Heart left ventricle (tissue), 16 donors: ENCODE measurements at regions not wholly inside any gene's neighbourhood (a gene's known extent, or its start where the extent isn't known, plus 50 kb on each side); places are given as distances from the start of the nearest gene placed in this dataset.

Experiments
- ATAC-seq, 4 donors: fragments of 200-7000 bp; cut with Tn5 transposase; one replicate each; pipeline ENCODE4 v1.9.1; 2020 to 2022; ENCODE audit warnings: moderate library complexity in 4 of 4, mild to moderate bottlenecking in 3 of 4, moderate number of reproducible peaks in 1 of 4
- DNase-seq, 5 donors: peaks; one replicate each; pipeline ENCODE4 v3.0.0-alpha.2; 2020
- H3K27ac ChIP-seq, 12 donors: fragments of 200-600 bp; sonication (generic) in 4 of 12; one replicate each; pipeline versions ENCODE4 v1.5.0 to v1.8.0; 2016 to 2022; ENCODE audit warnings: mild to moderate bottlenecking in 2 of 12
- H3K27me3 ChIP-seq, 9 donors: fragments of 200-600 bp; sonication (generic) in 2 of 9; one replicate each; pipeline versions ENCODE4 v1.5.1 to v1.8.0; 2016 to 2022; ENCODE audit warnings: mild to moderate bottlenecking in 3 of 9
- H3K36me3 ChIP-seq, 9 donors: fragments of 200-600 bp; sonication (generic) in 2 of 9; one replicate each; pipeline versions ENCODE4 v1.5.0 to v1.8.0; 2018 to 2022; ENCODE audit warnings: mild to moderate bottlenecking in 2 of 9
- H3K4me1 ChIP-seq, 12 donors: fragments of 200-600 bp; sonication (generic) in 4 of 12; one replicate each; pipeline versions ENCODE4 v1.5.0 to v1.8.0; 2016 to 2022; ENCODE audit warnings: mild to moderate bottlenecking in 3 of 12
- H3K4me3 ChIP-seq, 12 donors: fragments of 200-600 bp; sonication (generic) in 4 of 12; one replicate each; pipeline versions ENCODE4 v1.5.0 to v1.8.0; 2017 to 2022; ENCODE audit warnings: mild to moderate bottlenecking in 9 of 12, moderate library complexity in 4 of 12
- H3K9me3 ChIP-seq, 12 donors: fragments of 200-600 bp; sonication (generic) in 4 of 12; one replicate each; pipeline versions ENCODE4 v1.5.0 to v1.8.0; 2016 to 2022; ENCODE audit warnings: mild to moderate bottlenecking in 1 of 12
- POLR2A ChIP-seq, 2 donors: fragments of 450-650 bp; IDR thresholded peaks; one replicate each; pipeline ENCODE4 v1.6.1; 2017; ENCODE audit warnings: antibody characterized with exemption in 2 of 2, mild to moderate bottlenecking in 2 of 2, moderate library complexity in 2 of 2
- WGBS, 4 donors: extraction: QIAGEN DNeasy Blood & Tissue Kit in 2 of 4; methylation state at CpG; one replicate each; pipeline versions ENCODE4 v1.1.5 to v1.1.7; 2013 to 2018; 5-methylcytosine and 5-hydroxymethylcytosine counted together
- intact Hi-C, 10 donors: fragments of 100-400 bp; cut with DNase I; formaldehyde crosslinking; loops; one replicate each; pipeline versions ENCODE4 v1.11.1 to v1.14.2; 2022
- TF ChIP-seq, protein P1 (sequence below), 12 donors: fragments of 200-600 bp; sonication (generic) in 4 of 12; IDR thresholded peaks; one replicate each; pipeline versions ENCODE4 v1.5.0 to v1.8.0; 2018 to 2022; ENCODE audit warnings: antibody characterized with exemption in 12 of 12, mild to moderate bottlenecking in 5 of 12
- donor health status: ischemic (EF 13 %, LVEDD 7.1; RV severe dilation, severe dysfunction).
- donor health status: healthy with polysubstance abuse.
- donor health status: DM: no; HTN: yes; CAD: no.
- donor health status: DM: no; HTN: no; CAD: no.
- donor health status: ischemic (EF 25% LVEDD 6.9; RV normal size, moderate dysfunction).
- donor health status: ischemic (EF 25% LVEDD 5.7; RV mildly dilated, moderate dysfunction).
- donor health status: healthy.
- donor health status: DM: yes; HTN: yes; CAD: no.
- donor health status: ischemic (EF 35%, LVEDD 5.7; RV mildly dilated, moderate dysfunction).
- donor health status: nonischemic (EF 11% LVEDD 7.7; RV severe dilation, severe dysfunction).
- donor health status: DM: yes; HTN: yes; CAD: no.
- donor health status: PGD.
- donor health status: ischemic (EF 29% LVEDD 5.4; RV normal size, mild dysfunction).
- donor health status: nonischemic (EF 23%, LVEDD 6.1; RV moderate dilation, normal function).

DNA sequence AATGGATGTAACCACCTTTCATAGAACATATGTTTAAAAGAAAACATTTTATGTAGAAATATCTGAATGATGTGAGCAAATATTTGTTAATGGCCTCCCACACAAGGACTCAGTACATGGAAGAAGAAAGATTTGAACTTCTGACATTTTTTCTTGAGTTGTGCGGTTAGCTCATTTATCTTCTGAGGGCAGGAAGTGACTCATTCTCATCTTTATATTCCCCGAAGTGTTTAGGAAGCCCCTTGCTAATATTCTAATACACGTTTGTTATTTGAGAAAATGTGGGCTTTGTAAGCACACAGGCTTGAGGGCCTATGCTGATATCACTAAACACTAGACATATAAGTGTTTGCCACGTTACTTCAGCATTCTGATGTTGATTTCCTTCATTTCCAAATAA, 392.5 kb upstream of the PTBP2 start:
- Histone ChIP-seq H3K27me3 (no peaks in the 10 kb centered on the region), H3K4me3 (no peak overlapping the region), H3K36me3 (no peaks in the 10 kb centered on the region), H3K27ac (no peak overlapping the region), H3K4me1 (no peaks in the 10 kb centered on the region), H3K9me3 (no peaks in the 10 kb centered on the region)
- DNase-seq (no peak), ATAC-seq (no peak)
- no peak for TF ChIP-seq POLR2A (IDR thresholded peaks at IDR 0.05)
- TF ChIP-seq, protein P1, sequence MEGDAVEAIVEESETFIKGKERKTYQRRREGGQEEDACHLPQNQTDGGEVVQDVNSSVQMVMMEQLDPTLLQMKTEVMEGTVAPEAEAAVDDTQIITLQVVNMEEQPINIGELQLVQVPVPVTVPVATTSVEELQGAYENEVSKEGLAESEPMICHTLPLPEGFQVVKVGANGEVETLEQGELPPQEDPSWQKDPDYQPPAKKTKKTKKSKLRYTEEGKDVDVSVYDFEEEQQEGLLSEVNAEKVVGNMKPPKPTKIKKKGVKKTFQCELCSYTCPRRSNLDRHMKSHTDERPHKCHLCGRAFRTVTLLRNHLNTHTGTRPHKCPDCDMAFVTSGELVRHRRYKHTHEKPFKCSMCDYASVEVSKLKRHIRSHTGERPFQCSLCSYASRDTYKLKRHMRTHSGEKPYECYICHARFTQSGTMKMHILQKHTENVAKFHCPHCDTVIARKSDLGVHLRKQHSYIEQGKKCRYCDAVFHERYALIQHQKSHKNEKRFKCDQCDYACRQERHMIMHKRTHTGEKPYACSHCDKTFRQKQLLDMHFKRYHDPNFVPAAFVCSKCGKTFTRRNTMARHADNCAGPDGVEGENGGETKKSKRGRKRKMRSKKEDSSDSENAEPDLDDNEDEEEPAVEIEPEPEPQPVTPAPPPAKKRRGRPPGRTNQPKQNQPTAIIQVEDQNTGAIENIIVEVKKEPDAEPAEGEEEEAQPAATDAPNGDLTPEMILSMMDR (IDR thresholded peaks at IDR 0.05), result no peak
- intact Hi-C loops, result no loop called here
- 34 to 42% (median 37%) methylated on average over 4 of the region's 4 CpGs for WGBS, 4 donors

DNA sequence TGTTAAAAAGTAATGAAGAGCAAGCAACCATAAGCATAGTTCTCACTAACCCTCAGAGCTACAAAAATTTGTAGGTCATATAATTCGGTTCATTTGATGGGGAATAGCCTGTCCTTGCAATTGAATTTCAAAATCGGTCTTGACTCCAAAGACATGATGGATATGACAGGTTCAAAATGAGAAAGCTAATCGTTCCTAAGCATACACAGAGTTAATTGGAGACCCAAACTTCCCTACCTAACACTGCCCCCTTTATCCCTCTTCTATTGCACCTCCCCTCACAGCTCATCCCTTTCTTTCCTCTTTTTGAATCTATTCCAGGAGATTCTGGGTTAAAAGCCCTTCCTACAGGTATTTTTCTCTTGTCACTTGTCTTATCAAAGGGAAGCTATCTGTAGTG, 390.0 kb upstream of the PTBP2 start:
- TF ChIP-seq POLR2A (IDR thresholded peaks at IDR 0.05), result no peak
- TF ChIP-seq, protein P1 (IDR thresholded peaks at IDR 0.05), result no peak
- no peak for ATAC-seq
- no peak overlapping the region for H3K27ac ChIP-seq

DNA sequence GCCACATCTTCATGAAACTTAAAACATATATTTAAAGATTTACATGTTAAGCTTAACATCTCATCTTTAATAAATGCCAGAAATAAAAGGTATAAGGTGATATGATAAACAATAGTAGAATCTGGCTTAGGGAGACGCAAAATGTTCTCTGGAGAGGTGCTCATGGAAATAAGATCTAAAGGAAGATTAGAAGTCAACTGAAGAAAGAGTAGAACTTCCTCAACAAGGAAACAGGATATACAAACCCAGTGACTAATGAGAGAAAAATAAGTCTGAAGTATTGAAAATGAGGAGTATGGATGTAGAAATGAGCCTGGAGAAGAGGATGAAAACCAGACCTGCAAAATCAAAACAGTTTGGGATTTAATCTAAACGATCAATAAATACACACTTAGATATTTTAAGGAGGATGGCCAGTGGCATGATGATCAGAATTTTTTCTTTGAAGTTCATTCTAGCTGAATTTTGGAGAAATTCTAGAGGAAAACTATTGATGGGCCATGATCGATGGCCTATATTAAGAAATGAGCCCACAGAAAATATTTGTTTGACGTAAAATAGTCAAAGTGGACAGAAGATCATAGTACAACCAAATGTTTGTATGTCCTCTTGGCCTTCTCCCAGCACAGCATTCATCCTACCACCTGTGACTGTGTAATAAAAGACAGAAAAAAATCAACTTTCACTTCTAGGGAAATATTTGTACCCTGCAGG, 387.9 kb upstream of the PTBP2 start:
- 69 to 76% (median 72%) methylated on average over 4 of the region's 4 CpGs for WGBS, 4 donors
- Histone ChIP-seq H3K36me3 (no peaks in the 10 kb centered on the region), H3K4me1 (no peaks in the 10 kb centered on the region), H3K27ac (no peak overlapping the region), H3K27me3 (no peaks in the 10 kb centered on the region), H3K9me3 (peaks cover 0 to 2% (median 0%) of the 10 kb centered on the region in 12 donors), H3K4me3 (no peak overlapping the region)
- TF ChIP-seq, protein P1 (IDR thresholded peaks at IDR 0.05), result no peak
- no peak for TF ChIP-seq POLR2A (IDR thresholded peaks at IDR 0.05)
- no peak for ATAC-seq
- DNase-seq, result no peak
- intact Hi-C loops, result no loop called here

More for the DNA sequence above, 390.0 kb upstream of the PTBP2 start:
- intact Hi-C loops, result no loop called here
- 82 to 90% (median 86%) methylated on average over 3 of the region's 3 CpGs for WGBS, 4 donors
- DNase-seq, result no peak
- Histone ChIP-seq H3K4me1 (no peaks in the 10 kb centered on the region), H3K36me3 (no peaks in the 10 kb centered on the region), H3K4me3 (no peak overlapping the region), H3K27me3 (no peaks in the 10 kb centered on the region), H3K9me3 (no peaks in the 10 kb centered on the region)

DNA sequence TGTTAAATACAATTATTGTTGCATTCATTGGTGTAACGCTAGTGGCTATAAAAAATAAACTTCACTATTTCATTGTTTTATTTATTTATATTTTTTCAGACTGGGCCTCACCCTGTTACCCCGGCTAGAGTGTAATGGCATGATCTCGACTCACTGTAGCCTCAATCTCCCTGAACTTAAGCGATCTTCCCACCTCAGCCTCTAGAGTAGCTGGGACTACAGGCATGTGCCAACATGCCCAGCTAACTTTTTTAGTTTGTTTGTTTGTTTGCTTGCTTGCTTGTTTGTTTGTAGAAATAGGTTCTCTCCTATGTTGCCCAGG, 387.4 kb upstream of the PTBP2 start:
- TF ChIP-seq, protein P1 (IDR thresholded peaks at IDR 0.05), result no peak
- no peak for TF ChIP-seq POLR2A (IDR thresholded peaks at IDR 0.05)
- no peak for ATAC-seq
- Histone ChIP-seq H3K27me3 (no peaks in the 10 kb centered on the region), H3K36me3 (no peaks in the 10 kb centered on the region), H3K9me3 (peaks cover 0 to 3% (median 0%) of the 10 kb centered on the region in 12 donors), H3K4me3 (no peak overlapping the region), H3K4me1 (no peaks in the 10 kb centered on the region), H3K27ac (no peak overlapping the region)
- 92 to 95% (median 92%) methylated on average over 4 of the region's 4 CpGs for WGBS, 4 donors
- intact Hi-C loops, result no loop called here
- no peak for DNase-seq
